T-helper 22 cell (primary cell): ENCODE measurements at regions not wholly inside any gene's neighbourhood (a gene's known extent, or its start where the extent isn't known, plus 50 kb on each side); places are given as distances from the start of the nearest gene placed in this dataset.

Experiments used
- DNase-seq: peaks from one replicate; pipeline ENCODE4 v3.0.0-alpha.2; 2020; ENCODE audit warnings: low read depth

GRCh38 chr2:136404176-136404575 is 286.2 kb upstream of the CXCR4 start:
- no peak for DNase-seq

- no peak for DNase-seq
Measured at GRCh38 chr2:136402281-136402680, 284.3 kb upstream of the CXCR4 start.

GRCh38 chr2:136399667-136400289 is 281.8 kb upstream of the CXCR4 start:
- no peak for DNase-seq

- no peak for DNase-seq
Measured at GRCh38 chr2:136395582-136395981, 277.6 kb upstream of the CXCR4 start.

GRCh38 chr2:136394136-136395060 is 276.4 kb upstream of the CXCR4 start:
- no peak for DNase-seq

- DNase-seq, result no peak
Measured at GRCh38 chr2:136393514-136393913, 275.6 kb upstream of the CXCR4 start.

GRCh38 chr2:136392897-136393505 is 275.1 kb upstream of the CXCR4 start:
- no peak for DNase-seq

GRCh38 chr2:136389809-136390208 is 271.9 kb upstream of the CXCR4 start:
- no peak for DNase-seq

GRCh38 chr2:136386046-136386445 is 268.1 kb upstream of the CXCR4 start:
- DNase-seq, result no peak

- DNase-seq, result peak; percentile 26
Measured at GRCh38 chr2:136384531-136385303, 266.8 kb upstream of the CXCR4 start.

GRCh38 chr2:136383167-136383566 is 265.2 kb upstream of the CXCR4 start:
- DNase-seq, result no peak

GRCh38 chr2:136381722-136382633 is 264.0 kb upstream of the CXCR4 start:
- peak; percentile 67 for DNase-seq

GRCh38 chr2:136381245-136381644 is 263.3 kb upstream of the CXCR4 start:
- no peak for DNase-seq

- peak; percentile 42 for DNase-seq
Measured at GRCh38 chr2:136378712-136379595, 261.0 kb upstream of the CXCR4 start.

- DNase-seq, result no peak
Measured at GRCh38 chr2:136377423-136378382, 259.8 kb upstream of the CXCR4 start.

GRCh38 chr2:136376798-136377211 is 258.9 kb upstream of the CXCR4 start:
- no peak for DNase-seq

- DNase-seq, result no peak
Measured at GRCh38 chr2:136376211-136376610, 258.3 kb upstream of the CXCR4 start.

GRCh38 chr2:136375017-136375901 is 257.3 kb upstream of the CXCR4 start:
- DNase-seq, result no peak
